GM12873 (cell line): ENCODE measurements at regions not wholly inside any gene's neighbourhood (a gene's known extent, or its start where the extent isn't known, plus 50 kb on each side); places are given as distances from the start of the nearest gene placed in this dataset.

Source experiments
- CTCF ChIP-seq: IDR thresholded peaks from 2 replicates; pipeline ENCODE4 v1.5.1; 2012; ENCODE audit warnings: low read depth, mild to moderate bottlenecking, moderate library complexity, low read length, control low read depth; ENCODE audit not compliant: insufficient read depth; ENCODE audit errors: missing control alignments

DNA sequence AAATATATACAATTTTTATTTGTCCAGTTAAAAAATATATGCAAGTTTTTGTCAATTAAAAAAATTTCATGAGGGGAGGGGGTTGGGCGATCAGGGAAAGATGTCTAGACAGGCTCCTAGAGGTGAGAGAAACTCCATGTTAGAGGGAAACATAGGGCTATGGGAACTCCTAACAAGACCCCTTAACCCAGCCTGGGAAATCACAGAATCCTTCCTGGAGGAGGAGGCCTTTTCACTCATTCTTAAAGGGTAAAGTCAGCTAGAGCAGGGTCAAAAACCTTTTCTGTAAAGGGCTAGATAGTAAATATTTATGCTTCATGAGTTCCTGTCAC lies 75.9 kb upstream of the PTPN1 start:
- TF ChIP-seq CTCF = no peak

GRCh38 chr20:50434653-50435396 lies 75.4 kb upstream of the PTPN1 start:
- no peak for TF ChIP-seq CTCF

- TF ChIP-seq CTCF = no peak
Measured at GRCh38 chr20:50435397-50436051, 74.7 kb upstream of the PTPN1 start.

GRCh38 chr20:50436052-50436656 lies 74.0 kb upstream of the PTPN1 start:
- no peak for TF ChIP-seq CTCF

- TF ChIP-seq CTCF = no peak
Measured at GRCh38 chr20:50436696-50437095, 73.5 kb upstream of the PTPN1 start.

DNA sequence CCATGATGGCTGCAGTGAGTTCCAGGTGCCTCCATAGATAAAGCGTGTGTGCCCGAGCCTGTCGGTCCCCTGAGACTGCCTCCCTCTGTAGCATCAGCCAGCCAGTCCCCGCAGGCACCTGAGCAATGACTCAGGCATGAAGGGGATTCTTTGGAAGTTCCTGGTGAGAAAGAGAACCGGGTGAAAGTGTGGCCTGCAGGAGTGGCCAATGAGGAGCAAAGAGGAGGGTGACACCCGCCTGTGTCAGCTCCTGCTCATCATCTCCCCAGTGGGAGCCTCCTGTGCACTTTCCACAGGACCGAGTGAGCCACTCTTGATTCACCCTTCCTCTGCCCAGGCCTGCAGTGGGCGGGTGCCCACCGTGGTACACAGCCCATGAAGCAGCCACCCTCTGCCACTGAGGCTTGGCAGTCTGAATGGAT lies 71.2 kb upstream of the PTPN1 start:
- no peak for TF ChIP-seq CTCF
